Parathyroid adenoma (tissue), 2 donors: ENCODE measurements at regions not wholly inside any gene's neighbourhood (a gene's known extent, or its start where the extent isn't known, plus 50 kb on each side); places are given as distances from the start of the nearest gene placed in this dataset.
A peak's percentile ranks its signal among the peaks of the same experiment; 100 is the strongest.

Experiments
- H2AFZ ChIP-seq: fragments of 300-600 bp; sonication (generic); one replicate; pipeline ENCODE4 v1.7.0; 2017; ENCODE audit warnings: antibody characterized with exemption, mild to moderate bottlenecking
- H3K27ac ChIP-seq: fragments of 300-600 bp; sonication (generic); one replicate; pipeline ENCODE4 v1.7.0; 2017
- H3K27me3 ChIP-seq: fragments of 300-600 bp; sonication (generic); one replicate; pipeline ENCODE4 v1.7.0; 2017; ENCODE audit warnings: low read length; ENCODE audit not compliant: control insufficient read depth, insufficient read depth
- H3K36me3 ChIP-seq: fragments of 300-600 bp; sonication (generic); one replicate; pipeline ENCODE4 v1.7.0; 2017; ENCODE audit warnings: low read length; ENCODE audit not compliant: control insufficient read depth, insufficient read depth
- H3K4me1 ChIP-seq: fragments of 300-600 bp; sonication (generic); one replicate; pipeline ENCODE4 v1.7.0; 2017; ENCODE audit warnings: control low read depth
- H3K4me2 ChIP-seq: fragments of 300-600 bp; sonication (generic); one replicate; pipeline ENCODE4 v1.7.0; 2017; ENCODE audit warnings: low read length
- H3K4me3 ChIP-seq: fragments of 300-600 bp; sonication (generic); one replicate; pipeline ENCODE4 v1.7.0; 2017; ENCODE audit warnings: low read depth, low read length
- H3K79me2 ChIP-seq: fragments of 300-600 bp; sonication (generic); one replicate; pipeline ENCODE4 v1.7.0; 2017; ENCODE audit warnings: control low read depth
- H3K9ac ChIP-seq: fragments of 300-600 bp; sonication (generic); one replicate; pipeline ENCODE4 v1.7.0; 2017; ENCODE audit warnings: mild to moderate bottlenecking
- H3K9me3 ChIP-seq: fragments of 300-600 bp; sonication (generic); one replicate; pipeline ENCODE4 v1.7.0; 2017; ENCODE audit warnings: low read length; ENCODE audit not compliant: control insufficient read depth
- CTCF ChIP-seq: fragments of 300-600 bp; sonication (generic); IDR thresholded peaks from one replicate; pipeline ENCODE4 v1.7.0; 2017; ENCODE audit warnings: antibody characterized with exemption, mild to moderate bottlenecking
- donor health status: primary hyperparathyroidism.

GRCh38 chr5:155252717-155253116 is 239.2 kb downstream of the KIF4B start:
- Histone ChIP-seq H3K4me3 (no peak overlapping the region), H3K4me2 (no peak overlapping the region), H2AFZ (no peak overlapping the region), H3K27ac (no peak overlapping the region), H3K79me2 (no peaks in the 10 kb centered on the region), H3K27me3 (no peaks in the 10 kb centered on the region), H3K36me3 (no peaks in the 10 kb centered on the region), H3K4me1 (no peaks in the 10 kb centered on the region), H3K9ac (no peak overlapping the region), H3K9me3 (no peaks in the 10 kb centered on the region)
- no peak for TF ChIP-seq CTCF

GRCh38 chr5:155254399-155254798 is 240.8 kb downstream of the KIF4B start:
- TF ChIP-seq CTCF, result no peak
- Histone ChIP-seq H3K9ac (no peak overlapping the region), H3K4me1 (no peaks in the 10 kb centered on the region), H3K79me2 (no peaks in the 10 kb centered on the region), H3K27ac (no peak overlapping the region), H3K4me3 (no peak overlapping the region), H3K36me3 (no peaks in the 10 kb centered on the region), H3K9me3 (no peaks in the 10 kb centered on the region), H3K4me2 (no peak overlapping the region), H3K27me3 (no peaks in the 10 kb centered on the region), H2AFZ (no peak overlapping the region)

GRCh38 chr5:155258161-155258560 is 244.6 kb downstream of the KIF4B start:
- H3K36me3 ChIP-seq, result no peaks in the 10 kb centered on the region
- H3K9me3 ChIP-seq, result no peaks in the 10 kb centered on the region
- H3K4me3 ChIP-seq, result no peak overlapping the region
- H3K27ac ChIP-seq, result no peak overlapping the region
- no peak overlapping the region for H2AFZ ChIP-seq
- no peak overlapping the region for H3K9ac ChIP-seq
- H3K4me1 ChIP-seq, result no peaks in the 10 kb centered on the region
- no peaks in the 10 kb centered on the region for H3K27me3 ChIP-seq
- no peaks in the 10 kb centered on the region for H3K79me2 ChIP-seq
- TF ChIP-seq CTCF, result no peak
- no peak overlapping the region for H3K4me2 ChIP-seq

- no peak for TF ChIP-seq CTCF
- H3K9ac ChIP-seq, result no peak overlapping the region
These were observed 246.1 kb downstream of the KIF4B start for GRCh38 chr5:155259648-155260047.

GRCh38 chr5:155260798-155261197 is 247.2 kb downstream of the KIF4B start:
- no peak overlapping the region for H3K4me3 ChIP-seq
- H3K79me2 ChIP-seq, result no peaks in the 10 kb centered on the region
- peak; percentile 12 for TF ChIP-seq CTCF
- no peaks in the 10 kb centered on the region for H3K9me3 ChIP-seq
- H2AFZ ChIP-seq, result no peak overlapping the region
- H3K27me3 ChIP-seq, result no peaks in the 10 kb centered on the region
- no peak overlapping the region for H3K9ac ChIP-seq
- no peak overlapping the region for H3K27ac ChIP-seq
- no peaks in the 10 kb centered on the region for H3K36me3 ChIP-seq
- H3K4me1 ChIP-seq, result no peaks in the 10 kb centered on the region
- no peak overlapping the region for H3K4me2 ChIP-seq

More at GRCh38 chr5:155259648-155260047, 246.1 kb downstream of the KIF4B start:
- Histone ChIP-seq H3K27ac (no peak overlapping the region), H2AFZ (no peak overlapping the region), H3K27me3 (no peaks in the 10 kb centered on the region), H3K4me3 (no peak overlapping the region), H3K4me1 (no peaks in the 10 kb centered on the region), H3K36me3 (no peaks in the 10 kb centered on the region), H3K9me3 (no peaks in the 10 kb centered on the region), H3K79me2 (no peaks in the 10 kb centered on the region), H3K4me2 (no peak overlapping the region)
